Testis (tissue), 2 donors: ENCODE measurements at regions not wholly inside any gene's neighbourhood (a gene's known extent, or its start where the extent isn't known, plus 50 kb on each side); places are given as distances from the start of the nearest gene placed in this dataset.

Experiments used
- CTCF ChIP-seq, 3 experiments: fragments of 450-650 bp in 2 of 3; fragments of 200-600 bp in 1 of 3; sonication (generic) in 1 of 3; IDR thresholded peaks; one replicate each; pipeline ENCODE4 v1.5.1; 2016 to 2019; ENCODE audit warnings: antibody characterized with exemption in 3 of 3, mild to moderate bottlenecking in 2 of 3, moderate library complexity in 1 of 3
- POLR2A ChIP-seq: fragments of 450-650 bp; IDR thresholded peaks from one replicate; pipeline ENCODE4 v1.6.1; 2017; ENCODE audit warnings: antibody characterized with exemption, mild to moderate bottlenecking, moderate library complexity

GRCh38 chr13:50149932-50150331, 134.7 kb downstream of the KCNRG start:
- no peak for TF ChIP-seq CTCF (IDR thresholded peaks at IDR 0.05)
- TF ChIP-seq POLR2A, result no peak
